Dermis microvascular lymphatic vessel endothelial cell (primary cell): ENCODE measurements at regions not wholly inside any gene's neighbourhood (a gene's known extent, or its start where the extent isn't known, plus 50 kb on each side); places are given as distances from the start of the nearest gene placed in this dataset.

Source experiments
- DNase-seq, 2 donors: peaks; one replicate each; pipeline versions ENCODE4 v3.0.0 to v3.0.0-alpha.2; 2010; ENCODE audit warnings: low read depth in 2 of 2

GRCh38 chr17:54835015-54835414 is 65.6 kb upstream of the TOM1L1 start:
- no peak for DNase-seq

- no peak for DNase-seq
Observed at GRCh38 chr17:54836723-54837462, 63.8 kb upstream of the TOM1L1 start.

- no peak for DNase-seq
Observed at GRCh38 chr17:54838651-54839421, 61.8 kb upstream of the TOM1L1 start.

- DNase-seq: no peak
Observed at GRCh38 chr17:54839447-54839846, 61.2 kb upstream of the TOM1L1 start.

- no peak for DNase-seq
Observed at GRCh38 chr17:54840885-54841591, 59.6 kb upstream of the TOM1L1 start.

GRCh38 chr17:54841656-54842055 is 59.0 kb upstream of the TOM1L1 start:
- DNase-seq: no peak

GRCh38 chr17:54844233-54844632 is 56.4 kb upstream of the TOM1L1 start:
- no peak for DNase-seq

GRCh38 chr17:54848368-54848987 is 52.2 kb upstream of the TOM1L1 start:
- no peak for DNase-seq

- no peak for DNase-seq
Observed at GRCh38 chr17:54849660-54850059, 51.0 kb upstream of the TOM1L1 start.
